Tibial artery (tissue), 4 donors: ENCODE measurements at regions not wholly inside any gene's neighbourhood (a gene's known extent, or its start where the extent isn't known, plus 50 kb on each side); places are given as distances from the start of the nearest gene placed in this dataset.

Experiments
- DNase-seq, 2 donors: peaks; one replicate each; pipeline ENCODE4 v3.0.0-alpha.2; 2019
- H3K27ac ChIP-seq, 2 donors: fragments of 200-600 bp; sonication (generic) in 1 of 2; 1 replicate in 1 of 2; 2 replicates in 1 of 2; pipeline ENCODE4 v1.5.1; 2018 to 2019; ENCODE audit warnings: mild to moderate bottlenecking in 1 of 2
- H3K27me3 ChIP-seq, 2 donors: fragments of 200-600 bp; sonication (generic) in 1 of 2; one replicate each; pipeline versions ENCODE4 v1.5.1 to v1.6.0; 2016 to 2019
- H3K36me3 ChIP-seq, 3 donors: fragments of 200-600 bp; sonication (generic) in 2 of 3; one replicate each; pipeline ENCODE4 v1.5.1; 2016 to 2019; ENCODE audit warnings: mild to moderate bottlenecking in 2 of 3
- H3K4me1 ChIP-seq, 4 donors: fragments of 200-600 bp; sonication (generic) in 2 of 4; 1 replicate in 3 of 4; 2 replicates in 1 of 4; pipeline ENCODE4 v1.5.1; 2016 to 2019
- H3K4me3 ChIP-seq, 2 donors: fragments of 200-600 bp; sonication (generic) in 1 of 2; 1 replicate in 1 of 2; 2 replicates in 1 of 2; pipeline ENCODE4 v1.5.1; 2018 to 2019; ENCODE audit warnings: mild to moderate bottlenecking in 2 of 2
- H3K9me3 ChIP-seq, 3 donors: fragments of 200-600 bp; sonication (generic) in 1 of 3; one replicate each; pipeline ENCODE4 v1.5.1; 2016 to 2019
- CTCF ChIP-seq, 2 experiments: fragments of 200-600 bp in 1 of 2; fragments of 450-650 bp in 1 of 2; IDR thresholded peaks; one replicate each; pipeline ENCODE4 v1.5.1; 2017 to 2019; ENCODE audit warnings: antibody characterized with exemption in 2 of 2, mild to moderate bottlenecking in 1 of 2, moderate library complexity in 1 of 2
- intact Hi-C: fragments of 100-400 bp; cut with DNase I; formaldehyde crosslinking; loops from one replicate; pipeline ENCODE4 v1.15.0; 2023; ENCODE audit warnings: low total_unique reads

GRCh38 chr13:34431827-34432581 lies 510.1 kb upstream of the NBEA start:
- Histone ChIP-seq H3K4me1 (peaks cover 0 to 6% (median 0%) of the 10 kb centered on the region in 4 donors), H3K4me3 (no peak overlapping the region), H3K36me3 (no peaks in the 10 kb centered on the region), H3K27ac (no peak overlapping the region), H3K27me3 (no peaks in the 10 kb centered on the region), H3K9me3 (no peaks in the 10 kb centered on the region)
- intact Hi-C loops: no loop called here
- no peak for DNase-seq
- no peak for TF ChIP-seq CTCF (IDR thresholded peaks at IDR 0.05)

- no peaks in the 10 kb centered on the region for H3K9me3 ChIP-seq
- H3K4me1 ChIP-seq: peaks cover 0 to 23% (median 0%) of the 10 kb centered on the region in 4 donors
- intact Hi-C loops: no loop called here
- H3K27me3 ChIP-seq: no peaks in the 10 kb centered on the region
- no peak for TF ChIP-seq CTCF (IDR thresholded peaks at IDR 0.05)
- H3K27ac ChIP-seq: no peak overlapping the region
- no peak for DNase-seq
- H3K4me3 ChIP-seq: no peak overlapping the region
- H3K36me3 ChIP-seq: no peaks in the 10 kb centered on the region
Measured at GRCh38 chr13:34435338-34435737, 506.7 kb upstream of the NBEA start.

- no peaks in the 10 kb centered on the region for H3K36me3 ChIP-seq
- no peak overlapping the region for H3K27ac ChIP-seq
- no peaks in the 10 kb centered on the region for H3K27me3 ChIP-seq
- no peaks in the 10 kb centered on the region for H3K9me3 ChIP-seq
- H3K4me1 ChIP-seq: peaks cover 0 to 23% (median 0%) of the 10 kb centered on the region in 4 donors
- TF ChIP-seq CTCF (IDR thresholded peaks at IDR 0.05): no peak
- intact Hi-C loops: no loop called here
- H3K4me3 ChIP-seq: no peak overlapping the region
- DNase-seq: no peak
Measured at GRCh38 chr13:34437873-34438272, 504.2 kb upstream of the NBEA start.

GRCh38 chr13:34452831-34453230 lies 489.2 kb upstream of the NBEA start:
- Histone ChIP-seq H3K36me3 (no peaks in the 10 kb centered on the region), H3K27me3 (no peaks in the 10 kb centered on the region), H3K4me3 (no peak overlapping the region), H3K27ac (no peak overlapping the region), H3K9me3 (no peaks in the 10 kb centered on the region), H3K4me1 (no peaks in the 10 kb centered on the region)
- no peak for DNase-seq
- intact Hi-C loops: no loop called here
- TF ChIP-seq CTCF (IDR thresholded peaks at IDR 0.05): no peak

GRCh38 chr13:34458756-34459715 lies 483.0 kb upstream of the NBEA start:
- intact Hi-C loops: no loop called here
- Histone ChIP-seq H3K4me1 (peaks cover 0 to 25% (median 5%) of the 10 kb centered on the region in 4 donors), H3K9me3 (no peaks in the 10 kb centered on the region), H3K27me3 (no peaks in the 10 kb centered on the region), H3K27ac (peak overlapping the region; percentile 27 to 31), H3K4me3 (no peak overlapping the region), H3K36me3 (no peaks in the 10 kb centered on the region)
- TF ChIP-seq CTCF (IDR thresholded peaks at IDR 0.05): no peak
- no peak for DNase-seq
